ENCODE measurements at regions not wholly inside any gene's neighbourhood (a gene's known extent, or its start where the extent isn't known, plus 50 kb on each side); places are given as distances from the start of the nearest gene placed in this dataset.
"Not testable (repeated sequence)": the region's sequence is repeated elsewhere in the genome, so short reads cannot be mapped to it uniquely, and the experiment has no call there.

DNA sequence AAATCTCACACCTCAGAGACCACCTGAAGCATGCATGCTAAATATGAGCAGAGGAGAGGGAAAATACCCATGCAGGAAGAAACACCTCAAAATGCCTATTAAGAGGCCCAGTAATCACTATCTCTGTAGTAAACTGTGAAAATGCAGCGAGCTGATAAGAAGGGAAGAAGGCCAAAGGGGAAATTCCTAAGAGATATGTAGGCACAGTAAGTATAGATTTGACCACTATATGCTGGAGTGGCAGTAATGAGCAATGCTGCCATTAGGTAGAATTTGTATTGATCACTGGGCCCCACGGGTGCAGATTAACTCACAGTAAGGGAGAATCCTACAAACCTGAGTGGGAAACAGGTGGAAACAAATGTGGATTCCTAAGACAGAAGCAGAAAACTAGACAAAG lies 1813.1 kb upstream of the RAG2 start:
- TF ChIP-seq, protein P1, sequence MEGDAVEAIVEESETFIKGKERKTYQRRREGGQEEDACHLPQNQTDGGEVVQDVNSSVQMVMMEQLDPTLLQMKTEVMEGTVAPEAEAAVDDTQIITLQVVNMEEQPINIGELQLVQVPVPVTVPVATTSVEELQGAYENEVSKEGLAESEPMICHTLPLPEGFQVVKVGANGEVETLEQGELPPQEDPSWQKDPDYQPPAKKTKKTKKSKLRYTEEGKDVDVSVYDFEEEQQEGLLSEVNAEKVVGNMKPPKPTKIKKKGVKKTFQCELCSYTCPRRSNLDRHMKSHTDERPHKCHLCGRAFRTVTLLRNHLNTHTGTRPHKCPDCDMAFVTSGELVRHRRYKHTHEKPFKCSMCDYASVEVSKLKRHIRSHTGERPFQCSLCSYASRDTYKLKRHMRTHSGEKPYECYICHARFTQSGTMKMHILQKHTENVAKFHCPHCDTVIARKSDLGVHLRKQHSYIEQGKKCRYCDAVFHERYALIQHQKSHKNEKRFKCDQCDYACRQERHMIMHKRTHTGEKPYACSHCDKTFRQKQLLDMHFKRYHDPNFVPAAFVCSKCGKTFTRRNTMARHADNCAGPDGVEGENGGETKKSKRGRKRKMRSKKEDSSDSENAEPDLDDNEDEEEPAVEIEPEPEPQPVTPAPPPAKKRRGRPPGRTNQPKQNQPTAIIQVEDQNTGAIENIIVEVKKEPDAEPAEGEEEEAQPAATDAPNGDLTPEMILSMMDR (IDR thresholded peaks at IDR 0.05; ENCODE audit: borderline replicate concordance, control extremely low read depth, extremely low read depth, insufficient read depth, missing control alignments), result no peak
- DNase-seq (ENCODE audit: low spot score), result no peak

DNA sequence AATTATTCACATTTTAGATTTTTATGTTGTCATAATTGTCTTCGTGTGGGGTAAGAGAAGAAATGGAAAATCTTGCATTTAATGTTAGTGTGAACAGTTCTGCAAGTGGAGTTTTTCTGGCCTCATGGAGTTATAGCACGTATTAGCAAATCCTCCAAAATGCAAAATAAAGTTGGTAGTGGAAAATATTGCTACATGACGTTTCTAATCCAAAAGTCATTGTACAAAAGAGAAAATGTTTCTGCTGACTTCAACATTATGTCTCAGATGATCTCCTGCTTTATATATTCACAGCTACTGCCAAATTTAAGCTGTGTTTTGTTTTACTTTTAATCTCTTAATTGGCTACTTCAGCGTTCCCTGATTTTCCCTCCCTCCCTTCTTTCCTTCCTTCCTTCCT lies 1804.0 kb upstream of the RAG2 start:
- DNase-seq (ENCODE audit: low spot score), result no peak
- TF ChIP-seq, protein P1 (IDR thresholded peaks at IDR 0.05; ENCODE audit: borderline replicate concordance, control extremely low read depth, extremely low read depth, insufficient read depth, missing control alignments), result no peak
- in situ Hi-C loops (cut with MboI; ENCODE audit: low sequenced_read_pairs, unreplicated experiment), result no loop called here

More for the DNA sequence above, 1813.1 kb upstream of the RAG2 start:
- in situ Hi-C loops (cut with MboI; ENCODE audit: low sequenced_read_pairs, unreplicated experiment), result no loop called here

DNA sequence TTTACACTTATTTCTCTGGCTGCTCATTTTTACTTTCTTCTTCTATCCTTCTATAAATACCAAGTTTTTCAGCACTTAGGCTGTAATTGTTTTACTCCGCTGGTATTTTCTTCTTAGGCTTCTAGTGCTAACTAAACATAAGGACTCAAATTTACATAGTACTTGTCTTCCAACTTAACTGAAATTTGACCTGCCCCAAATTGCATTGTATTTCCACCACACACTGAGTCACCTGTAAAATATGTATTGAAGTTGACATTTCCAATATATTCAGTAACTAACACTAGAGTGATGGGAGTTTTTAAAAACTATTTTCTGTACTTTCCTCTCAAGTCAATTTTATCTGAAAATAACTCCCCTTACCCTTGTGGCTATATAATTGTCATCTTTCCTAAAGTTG lies 1794.1 kb upstream of the RAG2 start:
- no peak for DNase-seq (ENCODE audit: low spot score)
- TF ChIP-seq, protein P1 (IDR thresholded peaks at IDR 0.05; ENCODE audit: borderline replicate concordance, control extremely low read depth, extremely low read depth, insufficient read depth, missing control alignments), result no peak
- in situ Hi-C loops (cut with MboI; ENCODE audit: low sequenced_read_pairs, unreplicated experiment), result no loop called here

DNA sequence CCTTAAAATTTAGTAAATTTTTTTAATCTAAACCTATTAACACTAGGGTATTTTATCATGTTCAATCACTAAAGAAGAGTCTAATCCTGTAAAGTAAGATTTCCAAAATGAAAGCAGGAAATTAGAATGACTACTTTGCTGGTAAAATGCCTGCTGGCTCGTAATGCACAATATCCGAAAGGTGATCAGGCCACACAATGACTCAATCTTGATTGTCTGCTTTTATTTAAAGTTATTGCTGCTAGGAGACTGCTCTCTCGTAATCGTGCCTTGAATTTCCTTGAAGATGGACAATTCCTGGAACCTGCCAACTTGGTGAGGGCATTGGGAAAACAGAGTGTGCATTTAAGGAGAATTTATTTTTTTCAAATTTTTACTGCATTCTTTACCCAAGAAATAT lies 1786.5 kb upstream of the RAG2 start:
- no peak for DNase-seq (ENCODE audit: low spot score)
- in situ Hi-C loops (cut with MboI; ENCODE audit: low sequenced_read_pairs, unreplicated experiment), result no loop called here
- TF ChIP-seq, protein P1 (IDR thresholded peaks at IDR 0.05; ENCODE audit: borderline replicate concordance, control extremely low read depth, extremely low read depth, insufficient read depth, missing control alignments), result no peak

DNA sequence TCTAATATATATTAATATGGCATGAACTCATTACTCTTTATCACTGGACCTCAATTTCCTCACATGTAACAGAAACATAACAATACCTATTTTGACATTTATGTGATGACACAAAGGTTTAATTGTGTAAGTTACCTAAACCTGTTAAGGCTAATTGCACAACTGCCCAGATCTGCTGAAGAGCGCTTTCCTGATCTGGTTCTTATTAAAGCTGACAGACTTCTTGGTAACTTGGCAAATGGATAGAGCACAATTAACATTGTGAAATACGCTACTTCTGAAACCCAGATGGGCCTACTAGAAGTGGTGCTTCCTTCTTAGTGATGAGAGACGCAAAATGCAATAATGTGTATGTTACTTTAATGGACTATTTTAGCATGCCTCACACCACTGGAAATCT lies 1767.2 kb upstream of the RAG2 start:
- in situ Hi-C loops (cut with MboI; ENCODE audit: low sequenced_read_pairs, unreplicated experiment), result no loop called here
- TF ChIP-seq, protein P1 (IDR thresholded peaks at IDR 0.05; ENCODE audit: borderline replicate concordance, control extremely low read depth, extremely low read depth, insufficient read depth, missing control alignments), result no peak
- no peak for DNase-seq (ENCODE audit: low spot score)

DNA sequence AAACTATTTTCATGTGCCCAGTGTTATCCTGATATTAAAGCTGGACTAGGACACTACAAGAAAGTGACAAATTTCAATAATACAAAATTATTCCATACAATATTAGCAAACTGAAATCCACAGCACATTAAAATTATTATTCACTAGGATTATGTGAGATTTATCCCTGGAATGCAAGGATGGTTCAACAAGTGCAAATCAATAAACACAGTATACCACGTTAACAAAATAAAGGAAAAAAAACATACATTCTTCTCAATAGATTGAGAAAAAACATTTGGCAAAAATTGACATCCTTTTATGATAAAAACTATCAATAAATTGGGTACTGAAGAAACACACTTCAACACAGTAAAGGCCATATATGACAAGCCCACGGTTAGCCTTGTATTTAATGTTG lies 1758.2 kb upstream of the RAG2 start:
- TF ChIP-seq, protein P1 (IDR thresholded peaks at IDR 0.05; ENCODE audit: borderline replicate concordance, control extremely low read depth, extremely low read depth, insufficient read depth, missing control alignments), result no peak
- no peak for DNase-seq (ENCODE audit: low spot score)
- in situ Hi-C loops (cut with MboI; ENCODE audit: low sequenced_read_pairs, unreplicated experiment), result no loop called here

DNA sequence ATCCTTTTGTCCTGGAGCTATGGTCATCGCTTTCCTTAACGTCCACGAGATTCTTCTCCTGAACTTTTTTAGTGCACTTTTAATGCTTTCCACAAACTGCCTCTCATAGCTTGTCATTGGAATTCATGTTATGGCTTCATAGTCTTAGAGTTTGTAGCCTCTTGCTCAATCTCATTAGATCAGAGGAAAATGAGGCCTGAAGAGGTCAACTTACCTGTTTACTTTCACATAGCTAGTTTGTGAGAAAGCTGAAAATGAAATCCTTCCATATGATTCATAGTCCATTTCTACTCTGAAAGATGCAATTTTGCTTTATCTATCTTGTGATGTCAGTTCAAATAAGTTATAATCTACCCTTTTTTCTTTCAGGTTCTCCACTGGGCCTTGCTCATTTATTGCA lies 1747.2 kb upstream of the RAG2 start:
- in situ Hi-C loops (cut with MboI; ENCODE audit: low sequenced_read_pairs, unreplicated experiment), result no loop called here
- TF ChIP-seq, protein P1 (IDR thresholded peaks at IDR 0.05; ENCODE audit: borderline replicate concordance, control extremely low read depth, extremely low read depth, insufficient read depth, missing control alignments), result no peak
- DNase-seq (ENCODE audit: low spot score), result no peak

DNA sequence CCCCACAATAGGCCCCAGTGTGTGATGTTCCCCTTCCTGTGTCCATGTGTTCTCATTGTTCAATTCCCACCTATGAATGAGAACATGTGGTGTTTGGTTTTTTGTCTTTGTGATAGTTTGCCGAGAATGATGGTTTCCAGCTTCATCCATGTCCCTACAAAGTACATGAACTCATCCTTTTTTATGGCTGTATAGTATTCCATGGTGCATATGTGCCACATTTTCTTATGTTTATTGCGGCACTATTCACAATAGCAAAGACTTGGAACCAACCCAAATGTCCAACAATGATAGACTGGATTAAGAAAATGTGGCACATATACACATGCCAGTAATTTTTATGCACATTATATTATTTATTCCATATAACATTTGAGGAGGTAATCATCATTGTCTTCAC lies 1743.6 kb upstream of the RAG2 start:
- DNase-seq (ENCODE audit: low spot score); in situ Hi-C loops (cut with MboI; ENCODE audit: low sequenced_read_pairs, unreplicated experiment): not testable (repeated sequence)

All from GM13976 (cell line).